HG02973 (cell line): ENCODE measurements at regions not wholly inside any gene's neighbourhood (a gene's known extent, or its start where the extent isn't known, plus 50 kb on each side); places are given as distances from the start of the nearest gene placed in this dataset.
"Not testable (repeated sequence)": the region's sequence is repeated elsewhere in the genome, so short reads cannot be mapped to it uniquely, and the experiment has no call there.

Source experiments
- ATAC-seq: cut with Tn5 transposase; IDR thresholded peaks from one replicate; pipeline ENCODE4 v1.9.1; 2021; ENCODE audit warnings: moderate library complexity; ENCODE audit not compliant: unreplicated experiment

DNA sequence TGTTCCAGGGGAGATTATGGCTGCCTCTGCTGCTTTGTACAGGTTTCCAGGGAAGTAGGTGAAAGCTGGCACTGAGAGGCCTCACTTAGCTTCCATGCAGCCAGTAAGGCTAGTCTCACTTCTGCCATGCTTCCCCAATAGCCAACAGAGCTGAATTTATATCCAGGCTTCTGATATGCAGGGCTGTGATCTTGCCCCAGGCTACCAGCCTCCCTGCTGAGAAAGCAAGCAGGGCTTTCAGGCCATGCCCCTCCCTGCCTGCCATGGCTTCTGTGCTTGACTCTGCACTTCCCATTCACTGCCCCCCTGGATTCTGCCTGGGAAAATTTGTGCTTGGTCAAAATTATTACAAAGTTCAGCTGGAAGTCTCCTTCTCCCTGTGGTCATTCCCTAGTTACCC is 302.1 kb upstream of the FBXO33 start:
- ATAC-seq = no peak

DNA sequence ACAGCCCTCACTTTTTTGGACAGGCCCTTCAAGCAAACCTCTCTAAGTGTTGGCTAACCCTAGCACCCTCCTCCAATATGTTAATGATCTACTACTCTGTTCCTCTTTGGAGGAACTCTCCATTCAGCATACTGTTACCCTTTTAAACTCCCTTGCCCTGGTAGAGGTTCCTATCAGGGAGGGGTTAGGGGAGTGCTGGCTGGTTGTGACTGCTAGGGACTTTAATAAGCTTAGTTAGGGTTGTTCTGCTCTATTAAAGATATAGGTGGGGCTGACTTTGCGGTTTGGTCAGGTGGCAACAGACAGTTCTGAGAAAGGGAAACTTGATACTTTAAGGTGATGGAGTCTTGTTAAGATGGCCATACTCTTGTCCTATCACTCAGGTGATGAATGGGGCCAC is 301.5 kb upstream of the FBXO33 start:
- no peak for ATAC-seq

DNA sequence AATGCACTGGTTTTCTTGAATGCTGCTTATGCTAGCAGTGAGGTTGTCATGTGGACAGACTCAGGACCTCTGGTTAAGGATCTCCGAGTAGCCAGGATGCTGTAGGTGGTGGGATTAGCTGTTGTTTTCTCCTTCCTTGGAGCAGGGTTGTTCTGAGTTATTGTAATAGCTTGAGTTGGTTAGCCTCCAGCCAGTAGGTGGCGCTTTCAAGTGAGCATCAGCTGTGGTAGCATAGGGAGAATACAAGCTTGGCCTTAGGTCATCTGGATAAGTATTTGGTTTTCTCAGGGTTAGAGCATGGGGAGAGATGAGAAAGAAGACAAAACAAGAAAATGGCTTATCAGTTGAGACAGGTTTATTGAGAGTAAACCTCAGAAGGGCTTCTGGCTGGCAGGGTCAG is 299.7 kb upstream of the FBXO33 start:
- ATAC-seq = no peak

DNA sequence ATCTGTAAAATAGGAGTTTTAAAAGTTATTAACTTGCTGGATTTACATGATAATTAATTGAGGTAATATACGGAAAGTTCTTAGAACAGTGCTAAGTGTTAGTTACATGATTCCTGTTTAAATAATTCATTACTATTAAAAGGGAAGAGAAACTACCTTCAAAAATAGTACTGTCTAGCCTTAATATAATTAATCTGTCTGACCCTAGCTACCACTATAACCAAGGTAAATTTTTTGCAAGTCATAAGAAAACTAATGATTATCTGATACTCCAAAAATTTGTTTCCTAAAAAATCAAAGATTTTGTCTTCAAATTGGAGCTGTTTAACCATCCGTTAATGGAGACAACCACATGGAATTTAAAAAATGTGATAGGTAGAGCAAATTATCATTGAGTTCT is 294.3 kb upstream of the FBXO33 start:
- no peak for ATAC-seq

DNA sequence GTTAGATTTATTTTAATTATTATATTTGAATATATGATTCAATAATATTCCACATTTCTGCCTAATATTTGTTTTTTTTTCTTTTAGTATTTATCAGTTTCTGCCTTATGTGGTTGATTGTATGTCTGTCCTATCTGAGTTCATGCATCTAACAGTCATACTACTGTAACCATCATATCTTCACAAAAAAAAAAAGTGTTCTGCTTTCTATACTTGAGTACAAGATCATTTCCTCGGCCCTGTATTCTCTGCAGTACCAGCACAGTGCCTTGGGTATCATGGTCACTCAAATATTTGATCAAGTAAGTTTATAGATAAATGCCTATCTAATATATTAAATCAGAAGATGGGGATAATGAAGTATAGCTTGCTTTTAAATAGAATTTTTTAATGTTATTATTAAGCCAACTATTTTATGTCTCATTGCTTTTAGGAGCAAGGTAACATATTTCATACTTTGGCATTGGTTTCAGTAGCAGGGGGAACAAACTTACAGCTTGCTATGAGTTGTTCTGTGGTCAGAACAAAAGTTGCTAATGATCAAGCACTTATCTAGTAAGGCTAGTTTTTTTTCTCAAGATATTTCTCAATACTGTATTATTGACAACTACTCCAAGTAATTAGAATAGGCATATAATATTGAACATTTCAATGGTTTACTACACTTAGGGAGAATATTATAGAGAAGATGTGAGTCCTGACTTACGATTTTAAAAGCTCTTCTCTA is 290.5 kb upstream of the FBXO33 start:
- ATAC-seq = no peak

DNA sequence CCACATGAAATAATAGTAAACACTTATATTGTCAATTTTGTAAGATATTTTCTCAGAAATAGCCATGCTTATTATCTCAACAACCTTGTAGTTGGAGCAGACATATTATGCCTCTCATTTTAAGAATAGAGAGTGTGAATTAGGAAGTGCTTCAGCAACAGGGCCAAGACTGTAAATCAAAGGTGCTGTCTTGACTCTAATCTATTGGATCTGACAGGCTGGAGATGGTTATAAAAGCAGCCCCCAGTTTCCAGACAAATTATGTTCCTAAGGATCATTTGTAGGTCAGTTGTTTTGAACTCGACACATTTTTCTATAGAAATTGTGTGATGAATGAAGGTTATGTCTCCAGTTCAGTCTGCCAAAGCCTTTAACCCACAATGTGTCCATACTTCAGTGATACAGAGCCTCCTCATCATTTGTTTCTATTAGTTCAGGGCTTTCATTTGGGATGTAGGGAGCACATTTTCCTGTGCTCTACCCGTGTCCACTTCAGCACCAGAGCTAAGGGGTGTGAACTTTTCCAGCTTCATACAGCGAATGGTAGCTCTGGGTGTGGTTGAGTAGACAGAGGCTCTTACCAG is 284.8 kb upstream of the FBXO33 start:
- no peak for ATAC-seq

DNA sequence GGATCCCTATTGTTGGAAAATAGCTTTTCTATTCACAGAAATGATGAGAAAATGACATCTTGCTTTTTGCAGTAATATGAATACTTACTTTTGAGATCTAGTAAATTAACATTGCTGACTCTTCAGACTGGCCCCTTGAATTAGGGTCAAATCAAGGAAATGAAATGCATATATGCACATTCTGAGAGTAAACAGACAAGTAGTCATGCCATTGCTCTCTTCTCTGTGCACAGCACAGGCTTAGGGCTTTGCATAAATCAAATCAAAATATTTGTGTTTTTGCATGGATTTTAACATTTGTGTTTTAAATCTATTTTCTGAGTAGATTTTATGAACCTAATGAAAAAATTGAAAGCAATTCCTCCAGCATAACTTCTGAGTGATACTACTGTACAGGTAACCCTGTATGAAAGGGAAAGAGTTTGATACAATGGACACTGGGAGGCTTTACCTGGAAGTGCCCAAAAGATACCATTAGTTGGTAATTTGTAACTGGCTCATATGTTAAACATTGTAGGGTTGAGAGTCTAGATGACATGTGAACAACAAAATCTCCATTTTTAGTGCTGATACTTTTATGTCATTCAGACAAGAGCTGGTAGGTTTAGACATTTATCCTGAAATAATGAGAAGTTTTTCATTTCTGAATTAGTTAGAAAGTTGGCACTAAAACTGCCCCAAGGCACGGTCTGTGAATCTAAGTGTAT is 280.2 kb upstream of the FBXO33 start:
- no peak for ATAC-seq

DNA sequence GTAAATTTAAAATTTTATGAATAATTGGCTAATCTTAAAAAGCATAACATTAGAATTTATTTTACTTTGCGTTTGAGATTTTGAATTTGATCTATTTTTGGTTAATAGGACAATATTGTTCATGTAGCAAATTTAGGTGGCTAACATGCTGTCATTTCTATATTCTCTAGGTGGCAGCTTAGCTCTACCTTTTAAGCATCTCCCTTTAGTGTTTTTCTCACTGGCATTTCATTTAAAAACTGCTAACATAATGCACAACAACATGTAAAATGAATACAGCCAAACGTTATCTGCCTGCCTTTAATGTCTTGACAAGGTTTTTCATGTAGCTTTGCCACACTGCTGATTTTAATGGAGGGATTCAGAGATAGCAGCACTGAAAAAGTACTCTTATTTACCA is 272.4 kb upstream of the FBXO33 start:
- no peak for ATAC-seq

DNA sequence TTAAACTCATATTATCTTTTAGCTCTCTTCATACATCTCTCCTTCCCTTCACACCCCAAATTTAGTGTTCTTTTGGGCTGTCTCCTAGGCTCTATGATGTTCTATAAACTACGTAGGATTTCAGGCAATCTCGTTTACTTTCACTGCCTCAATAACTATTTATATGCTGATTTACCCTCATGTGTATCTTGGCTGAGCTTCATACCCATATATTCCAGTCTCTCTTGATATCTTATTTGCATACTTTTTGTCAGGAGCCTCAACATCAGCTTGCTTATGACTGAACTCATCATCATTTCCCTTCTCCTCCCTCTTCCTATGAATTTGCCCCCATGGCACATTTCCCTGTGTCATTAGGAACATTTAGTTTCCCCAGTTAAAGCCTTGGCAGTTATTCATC is 262.1 kb upstream of the FBXO33 start:
- no peak for ATAC-seq

DNA sequence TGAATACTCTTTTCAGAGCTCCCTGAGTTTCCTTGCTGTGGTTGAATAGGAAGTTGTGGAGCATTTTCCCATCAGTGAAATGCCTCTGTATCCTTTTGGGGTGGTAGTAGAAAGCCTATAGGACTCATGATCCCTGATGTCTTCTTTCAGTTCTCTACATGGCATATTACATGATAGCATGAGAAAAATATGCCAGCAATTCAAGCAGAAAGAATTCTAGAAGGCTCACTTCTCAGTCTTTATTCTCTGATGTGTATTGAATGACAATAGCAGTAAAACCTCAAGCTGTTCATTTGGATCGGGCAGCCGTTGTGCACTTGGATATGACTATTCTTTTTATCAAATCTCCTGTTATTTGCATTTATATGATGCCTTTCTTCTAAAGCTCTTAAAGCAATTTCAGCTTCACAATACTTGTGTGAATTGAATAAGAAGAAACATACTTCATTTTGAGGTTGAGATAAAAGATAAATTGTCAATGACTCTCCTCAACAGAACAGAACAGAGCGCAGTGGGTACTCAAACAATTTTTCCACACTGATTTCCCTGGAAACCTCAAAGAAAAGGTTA is 251.5 kb upstream of the FBXO33 start:
- no peak for ATAC-seq

DNA sequence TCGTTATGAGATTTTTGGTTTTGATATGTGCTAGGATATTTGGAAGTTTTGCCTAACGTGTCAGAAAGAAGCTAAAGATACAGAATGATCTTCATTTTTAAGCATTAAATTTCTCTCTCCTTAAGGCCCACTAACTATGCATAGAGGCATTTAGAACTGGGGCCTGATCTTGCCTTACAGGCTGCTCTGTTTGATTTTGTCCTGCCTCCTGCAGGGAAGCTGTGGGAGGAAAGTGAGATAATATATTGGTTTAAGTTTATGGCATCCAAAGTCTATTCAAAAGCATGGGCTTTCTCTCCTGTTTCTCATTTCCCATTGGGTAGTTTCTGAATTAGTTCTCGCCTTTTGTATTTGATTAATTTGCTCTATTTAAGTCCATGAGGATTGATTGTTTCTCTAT is 250.3 kb upstream of the FBXO33 start:
- no peak for ATAC-seq

DNA sequence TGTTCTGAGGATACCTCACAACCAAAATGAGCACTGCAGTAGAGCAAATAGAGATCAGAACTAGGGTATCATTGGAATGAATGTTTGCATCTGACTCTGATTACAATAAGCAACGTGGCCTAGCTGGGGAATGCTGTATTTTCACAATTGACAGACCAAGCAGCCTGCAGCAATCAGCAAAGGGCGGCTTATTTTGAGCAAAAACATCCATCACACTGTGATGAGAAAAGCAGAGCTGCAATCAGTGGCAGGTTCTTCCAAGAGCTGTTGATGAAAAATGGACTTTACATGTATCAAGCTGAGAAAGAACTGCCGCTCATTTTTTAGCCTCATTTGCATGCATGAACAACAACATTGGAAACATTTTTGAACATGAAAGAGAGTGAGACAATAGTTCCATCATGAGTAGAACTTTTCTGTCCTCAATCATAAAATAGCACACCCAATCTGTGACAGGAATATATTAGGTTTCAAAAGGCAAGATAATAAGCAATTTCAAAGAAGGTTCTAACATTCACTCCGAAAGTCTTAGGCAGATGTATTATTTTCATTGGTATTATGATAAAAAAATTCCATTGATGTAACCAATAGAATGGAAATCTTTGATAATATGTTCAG is 249.7 kb upstream of the FBXO33 start:
- no peak for ATAC-seq

DNA sequence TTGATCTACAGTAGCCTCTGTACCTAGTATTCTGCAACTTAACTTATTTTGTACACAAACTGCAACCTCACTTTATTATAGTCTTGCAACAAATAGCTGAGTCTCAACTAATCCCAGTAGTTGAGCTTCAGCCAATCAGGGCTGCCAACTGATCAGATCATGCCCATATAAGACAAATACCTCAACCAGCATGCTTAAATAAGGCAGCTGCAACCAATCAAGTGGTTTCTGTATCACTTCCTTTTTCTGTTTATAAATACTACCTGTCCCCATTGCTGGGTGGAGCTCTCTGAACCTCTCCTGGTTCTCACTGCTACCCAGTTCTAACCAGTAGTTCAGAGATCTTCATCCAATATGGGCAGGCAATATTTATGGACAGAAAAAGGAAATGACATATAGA is 248.5 kb upstream of the FBXO33 start:
- ATAC-seq = peak; percentile 85

DNA sequence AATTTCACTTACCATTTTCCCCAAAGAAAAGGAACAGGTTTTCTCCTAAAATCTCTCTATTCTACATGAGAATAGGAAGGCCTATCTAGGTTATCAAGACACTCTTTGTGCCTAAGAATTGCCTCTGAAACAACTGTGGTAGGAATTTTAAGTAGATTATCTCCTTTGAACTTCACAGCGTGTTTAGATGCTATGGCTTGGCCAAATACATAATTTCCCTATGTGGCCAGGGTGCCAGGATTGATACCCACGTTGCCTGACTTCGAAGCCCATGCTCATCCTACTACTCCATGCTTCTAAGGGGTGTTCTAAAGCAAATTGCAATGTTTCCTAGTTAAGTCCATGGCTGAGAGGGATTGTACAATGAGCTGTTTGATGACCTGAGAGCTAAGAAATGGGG is 241.5 kb upstream of the FBXO33 start:
- no peak for ATAC-seq

DNA sequence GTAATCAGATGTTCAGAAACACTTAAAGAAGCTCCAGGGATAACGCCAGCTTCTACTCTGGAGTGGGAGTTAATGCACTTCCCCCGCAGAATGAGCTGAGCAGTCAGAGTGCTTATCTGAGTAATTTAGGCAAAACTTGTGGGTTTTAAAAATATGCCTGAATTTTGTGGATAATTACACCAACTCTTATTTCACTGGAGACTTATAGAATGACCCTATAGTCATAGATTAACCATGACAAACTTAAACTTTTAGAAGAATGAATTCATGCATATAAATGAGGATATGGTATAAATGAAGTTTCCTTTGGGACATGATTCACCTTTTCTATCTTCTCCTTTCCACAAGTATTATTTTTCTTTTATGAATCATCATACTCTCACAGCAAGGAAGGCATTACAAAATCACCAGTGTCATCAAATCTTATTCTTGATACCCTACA is 241.1 kb upstream of the FBXO33 start:
- no peak for ATAC-seq

DNA sequence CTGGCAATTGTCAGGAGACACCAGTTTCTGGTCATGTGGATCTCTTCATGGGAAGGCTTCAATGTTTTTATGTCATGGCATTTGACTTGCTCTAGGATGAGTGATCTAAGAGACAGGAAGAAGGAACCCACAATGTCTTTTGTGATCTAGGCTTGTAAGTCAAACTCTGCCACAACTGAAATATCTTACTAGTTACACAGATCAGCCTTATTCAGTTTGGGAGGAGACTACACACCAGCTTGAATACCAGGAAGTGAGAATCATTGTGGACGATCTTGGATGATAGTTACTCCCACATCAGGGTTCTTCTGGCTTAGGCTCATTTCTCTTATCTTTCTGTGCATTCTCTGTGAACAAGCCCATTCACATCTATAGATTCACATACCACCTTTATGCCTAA is 236.2 kb upstream of the FBXO33 start:
- ATAC-seq = no peak

DNA sequence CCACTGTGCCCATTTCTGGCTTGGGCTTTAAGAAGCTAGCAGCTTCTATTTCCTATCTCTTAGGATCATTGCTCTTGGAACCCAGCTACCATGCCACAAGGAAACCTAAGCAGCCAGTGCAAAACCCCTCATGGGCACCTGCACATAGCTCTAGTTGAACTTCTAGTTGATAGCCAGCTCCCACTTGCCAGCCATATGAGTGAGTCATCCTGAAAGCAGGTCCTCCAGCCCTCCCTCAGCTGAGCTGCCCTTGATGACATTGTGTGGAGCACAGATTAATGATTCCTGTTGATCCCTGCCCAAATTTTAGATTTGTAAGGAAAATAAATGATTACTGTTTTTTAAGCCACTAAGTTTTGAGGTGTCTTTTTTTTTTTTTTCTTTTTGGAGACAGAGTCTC is 234.2 kb upstream of the FBXO33 start:
- no peak for ATAC-seq

DNA sequence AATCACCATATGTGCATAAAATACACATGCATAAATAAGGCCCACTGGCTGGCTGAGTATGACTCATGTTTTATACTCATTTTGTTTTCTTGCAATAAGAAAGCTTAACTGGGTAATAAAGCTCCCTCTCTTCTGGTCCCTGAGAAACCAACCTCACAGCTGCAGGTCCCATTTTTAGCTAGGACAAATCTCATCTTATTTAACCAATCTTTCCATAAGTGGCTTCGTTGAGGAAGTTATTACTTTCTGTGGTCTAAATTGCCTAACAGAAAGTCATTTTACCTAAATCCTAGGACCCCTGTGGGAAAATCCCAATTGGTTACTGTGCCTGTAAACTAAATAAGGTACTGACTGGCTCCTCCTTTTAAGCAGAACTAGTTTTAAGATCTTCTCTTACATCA is 232.8 kb upstream of the FBXO33 start:
- ATAC-seq = no peak

DNA sequence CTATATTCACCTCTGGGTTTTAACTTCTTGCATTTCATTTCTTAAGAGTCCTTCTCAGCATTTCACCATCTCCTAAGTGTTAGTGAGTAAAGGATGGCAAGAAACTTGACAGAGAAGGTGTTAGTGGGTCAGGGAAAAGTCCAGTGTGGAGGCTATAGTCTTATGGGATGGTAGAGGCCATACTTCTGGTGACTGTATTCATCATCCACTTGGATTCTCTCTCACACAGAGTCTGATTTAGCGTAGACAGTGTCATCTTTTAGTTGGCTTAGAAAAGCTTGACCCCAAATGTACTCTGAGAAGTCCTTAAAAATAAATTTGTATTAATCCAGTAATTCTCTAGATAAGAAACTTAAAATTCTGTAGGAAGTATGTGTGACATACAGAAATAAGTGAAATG is 232.4 kb upstream of the FBXO33 start:
- no peak for ATAC-seq

DNA sequence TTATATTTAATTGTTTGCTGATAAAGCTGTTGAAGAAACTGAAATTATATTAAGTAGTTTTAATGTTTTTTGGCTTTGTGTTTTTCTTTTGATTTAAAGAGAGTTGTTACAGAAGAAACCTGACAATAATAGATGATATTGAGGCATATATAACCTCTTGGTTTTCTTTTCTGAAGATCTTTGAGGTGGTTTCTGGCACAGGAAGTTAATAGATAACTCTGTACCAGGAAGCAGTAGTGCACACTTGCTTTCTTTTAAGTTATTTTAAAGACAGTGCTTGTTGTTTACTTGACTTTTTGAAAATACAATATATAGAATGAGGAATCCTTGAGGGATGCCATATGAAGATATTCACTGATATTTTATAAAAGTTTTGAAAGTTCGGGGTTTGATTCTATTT is 209.0 kb upstream of the FBXO33 start:
- no peak for ATAC-seq

DNA sequence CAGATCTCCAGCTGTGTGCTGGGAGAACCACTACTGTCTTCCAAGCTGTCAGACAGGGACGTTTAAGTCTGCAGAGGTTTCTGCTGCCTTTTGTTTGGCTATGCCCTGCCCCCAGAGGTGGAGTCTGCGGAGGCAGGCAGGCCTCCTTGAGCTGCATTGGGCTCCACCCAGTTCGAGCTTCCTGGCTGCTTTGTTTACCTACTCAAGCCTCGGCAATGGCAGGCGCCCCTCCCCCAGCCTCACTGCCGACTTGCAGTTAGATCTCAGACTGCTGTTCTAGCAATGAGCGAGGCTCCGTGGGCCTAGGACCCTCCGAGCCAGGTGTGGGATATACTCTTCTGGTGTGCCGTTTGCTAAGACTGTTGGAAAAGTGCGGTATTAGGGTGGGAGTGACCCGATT is 206.8 kb upstream of the FBXO33 start:
- not testable (repeated sequence) for ATAC-seq

DNA sequence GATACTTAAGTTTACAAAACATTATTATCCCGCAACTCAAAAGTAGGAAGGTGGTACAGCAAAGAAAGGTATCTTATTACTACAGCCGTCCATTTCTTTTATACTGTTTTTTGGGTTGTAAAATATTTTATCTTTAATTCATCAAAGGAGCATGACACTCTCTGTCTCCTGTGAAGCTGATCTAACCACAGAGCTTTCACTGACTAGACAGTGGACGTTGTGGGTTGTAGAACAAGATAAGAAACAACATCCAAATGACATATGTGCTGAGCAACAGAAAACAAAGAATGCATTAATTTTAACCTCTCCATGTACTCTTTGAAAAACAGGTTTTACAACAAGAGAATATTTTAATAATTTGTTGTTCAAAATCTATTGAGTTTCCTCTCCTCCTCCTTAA is 195.9 kb upstream of the FBXO33 start:
- ATAC-seq = no peak
